ENCODE measurements at regions not wholly inside any gene's neighbourhood (a gene's known extent, or its start where the extent isn't known, plus 50 kb on each side); places are given as distances from the start of the nearest gene placed in this dataset.

DNA sequence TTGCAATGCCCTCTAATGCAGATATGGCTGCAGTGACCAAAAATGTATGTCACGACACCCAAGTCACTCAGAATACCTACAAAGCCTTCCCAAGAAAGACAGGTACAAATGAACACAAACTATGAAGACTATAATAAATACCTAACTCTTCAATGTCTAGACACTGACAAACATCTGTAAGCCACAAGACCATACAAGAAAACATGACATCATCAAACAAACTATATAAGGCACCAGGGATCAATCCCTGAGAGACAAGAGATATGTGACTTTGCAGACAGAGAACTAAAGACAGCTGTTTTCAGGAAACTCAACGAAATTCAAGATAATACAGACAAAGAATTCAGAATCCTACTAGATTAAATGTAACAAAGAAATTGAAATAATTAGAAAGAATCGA, 603.7 kb downstream of the CDH9 start:
- TF ChIP-seq, protein P1, sequence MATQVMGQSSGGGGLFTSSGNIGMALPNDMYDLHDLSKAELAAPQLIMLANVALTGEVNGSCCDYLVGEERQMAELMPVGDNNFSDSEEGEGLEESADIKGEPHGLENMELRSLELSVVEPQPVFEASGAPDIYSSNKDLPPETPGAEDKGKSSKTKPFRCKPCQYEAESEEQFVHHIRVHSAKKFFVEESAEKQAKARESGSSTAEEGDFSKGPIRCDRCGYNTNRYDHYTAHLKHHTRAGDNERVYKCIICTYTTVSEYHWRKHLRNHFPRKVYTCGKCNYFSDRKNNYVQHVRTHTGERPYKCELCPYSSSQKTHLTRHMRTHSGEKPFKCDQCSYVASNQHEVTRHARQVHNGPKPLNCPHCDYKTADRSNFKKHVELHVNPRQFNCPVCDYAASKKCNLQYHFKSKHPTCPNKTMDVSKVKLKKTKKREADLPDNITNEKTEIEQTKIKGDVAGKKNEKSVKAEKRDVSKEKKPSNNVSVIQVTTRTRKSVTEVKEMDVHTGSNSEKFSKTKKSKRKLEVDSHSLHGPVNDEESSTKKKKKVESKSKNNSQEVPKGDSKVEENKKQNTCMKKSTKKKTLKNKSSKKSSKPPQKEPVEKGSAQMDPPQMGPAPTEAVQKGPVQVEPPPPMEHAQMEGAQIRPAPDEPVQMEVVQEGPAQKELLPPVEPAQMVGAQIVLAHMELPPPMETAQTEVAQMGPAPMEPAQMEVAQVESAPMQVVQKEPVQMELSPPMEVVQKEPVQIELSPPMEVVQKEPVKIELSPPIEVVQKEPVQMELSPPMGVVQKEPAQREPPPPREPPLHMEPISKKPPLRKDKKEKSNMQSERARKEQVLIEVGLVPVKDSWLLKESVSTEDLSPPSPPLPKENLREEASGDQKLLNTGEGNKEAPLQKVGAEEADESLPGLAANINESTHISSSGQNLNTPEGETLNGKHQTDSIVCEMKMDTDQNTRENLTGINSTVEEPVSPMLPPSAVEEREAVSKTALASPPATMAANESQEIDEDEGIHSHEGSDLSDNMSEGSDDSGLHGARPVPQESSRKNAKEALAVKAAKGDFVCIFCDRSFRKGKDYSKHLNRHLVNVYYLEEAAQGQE (IDR thresholded peaks at IDR 0.05; ENCODE audit: borderline replicate concordance in 1 of 2, low read depth in 1 of 2, low read length in 2 of 2), result no peak
- TF ChIP-seq SYNCRIP (IDR thresholded peaks at IDR 0.05; ENCODE audit: insufficient read depth, low read depth, low read length), result no peak
- no peak for TF ChIP-seq TBL1XR1 (IDR thresholded peaks at IDR 0.05; ENCODE audit: borderline replicate concordance, low read length, partially characterized antibody)
- TF ChIP-seq, protein P2, sequence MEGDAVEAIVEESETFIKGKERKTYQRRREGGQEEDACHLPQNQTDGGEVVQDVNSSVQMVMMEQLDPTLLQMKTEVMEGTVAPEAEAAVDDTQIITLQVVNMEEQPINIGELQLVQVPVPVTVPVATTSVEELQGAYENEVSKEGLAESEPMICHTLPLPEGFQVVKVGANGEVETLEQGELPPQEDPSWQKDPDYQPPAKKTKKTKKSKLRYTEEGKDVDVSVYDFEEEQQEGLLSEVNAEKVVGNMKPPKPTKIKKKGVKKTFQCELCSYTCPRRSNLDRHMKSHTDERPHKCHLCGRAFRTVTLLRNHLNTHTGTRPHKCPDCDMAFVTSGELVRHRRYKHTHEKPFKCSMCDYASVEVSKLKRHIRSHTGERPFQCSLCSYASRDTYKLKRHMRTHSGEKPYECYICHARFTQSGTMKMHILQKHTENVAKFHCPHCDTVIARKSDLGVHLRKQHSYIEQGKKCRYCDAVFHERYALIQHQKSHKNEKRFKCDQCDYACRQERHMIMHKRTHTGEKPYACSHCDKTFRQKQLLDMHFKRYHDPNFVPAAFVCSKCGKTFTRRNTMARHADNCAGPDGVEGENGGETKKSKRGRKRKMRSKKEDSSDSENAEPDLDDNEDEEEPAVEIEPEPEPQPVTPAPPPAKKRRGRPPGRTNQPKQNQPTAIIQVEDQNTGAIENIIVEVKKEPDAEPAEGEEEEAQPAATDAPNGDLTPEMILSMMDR (CRISPR knock-in tag; IDR thresholded peaks at IDR 0.05), result no peak
- TF ChIP-seq RBM22 (optimal IDR thresholded peaks at IDR 0.05; ENCODE audit: low read length), result no peak
- TF ChIP-seq EP300 (IDR thresholded peaks at IDR 0.05; ENCODE audit: low read depth in 2 of 2, low read length in 2 of 2), result no peak
- no peak for TF ChIP-seq EP300 (CRISPR knock-in tag; IDR thresholded peaks at IDR 0.05; ENCODE audit: borderline replicate concordance)
